C4-2B (cell line): ENCODE measurements at regions not wholly inside any gene's neighbourhood (a gene's known extent, or its start where the extent isn't known, plus 50 kb on each side); places are given as distances from the start of the nearest gene placed in this dataset.

ENCODE experiments used
- CTCF ChIP-seq: fragments of 450-650 bp; conservative IDR thresholded peaks from 2 replicates; pipeline ENCODE4 v1.5.1; 2017; ENCODE audit warnings: mild to moderate bottlenecking
- ZFX ChIP-seq: fragments of 450-650 bp; IDR thresholded peaks from 2 replicates; pipeline ENCODE4 v1.6.1; 2017

GRCh38 chr3:180860180-180860858, 52.2 kb upstream of the FXR1 start:
- TF ChIP-seq CTCF: no peak
- no peak for TF ChIP-seq ZFX
